ENCODE measurements at regions not wholly inside any gene's neighbourhood (a gene's known extent, or its start where the extent isn't known, plus 50 kb on each side); places are given as distances from the start of the nearest gene placed in this dataset.

GRCh38 chr2:134109725-134110124 lies 144.1 kb upstream of the MGAT5 start:
- no peak overlapping the region for H3K27ac ChIP-seq
- H3K4me3 ChIP-seq (replicated peaks in 1 of 3), result no peak overlapping the region
- H3K9me3 ChIP-seq, result no peaks in the 10 kb centered on the region
- H3K4me1 ChIP-seq, result no peaks in the 10 kb centered on the region
- no peak for TF ChIP-seq CTCF (IDR thresholded peaks at IDR 0.05)
- TF ChIP-seq POLR2A (IDR thresholded peaks at IDR 0.05), result no peak
- DNase-seq, result no peak
- H3K36me3 ChIP-seq, result no peaks in the 10 kb centered on the region
- 94 to 95% methylated on average over 10 to 11 of the region's 13 CpGs for WGBS, 2 donors
- intact Hi-C loops (cut with DNase I), result loop anchor here (10.0 kb wide), 1 partner anchor 225 kb away; no protein-coding TSS in a partner anchor
- H3K27me3 ChIP-seq, result no peaks in the 10 kb centered on the region

GRCh38 chr2:134110532-134110931 lies 143.3 kb upstream of the MGAT5 start:
- DNase-seq, result no peak

GRCh38 chr2:134117676-134118075 lies 136.2 kb upstream of the MGAT5 start:
- no peaks in the 10 kb centered on the region for H3K27me3 ChIP-seq

More at GRCh38 chr2:134110532-134110931, 143.3 kb upstream of the MGAT5 start:
- 92 to 93% methylated on average over 3 of the region's 3 CpGs for WGBS, 2 donors
- TF ChIP-seq CTCF (IDR thresholded peaks at IDR 0.05) (no peak), POLR2A (IDR thresholded peaks at IDR 0.05) (no peak)
- H3K4me1 ChIP-seq, result no peaks in the 10 kb centered on the region
- no peak overlapping the region for H3K27ac ChIP-seq
- no peak overlapping the region for H3K4me3 ChIP-seq (replicated peaks in 1 of 3)
- no peaks in the 10 kb centered on the region for H3K27me3 ChIP-seq
- H3K36me3 ChIP-seq, result no peaks in the 10 kb centered on the region
- no peaks in the 10 kb centered on the region for H3K9me3 ChIP-seq
- intact Hi-C loops (cut with DNase I), result loop anchor here (10.0 kb wide), 1 partner anchor 226 kb away; no protein-coding TSS in a partner anchor

GRCh38 chr2:134118279-134119116 lies 135.4 kb upstream of the MGAT5 start:
- no peaks in the 10 kb centered on the region for H3K36me3 ChIP-seq
- no peak overlapping the region for H3K4me3 ChIP-seq (replicated peaks in 1 of 3)
- DNase-seq, result peak; percentile 91 to 93
- 29 to 35% methylated on average over 8 of the region's 8 CpGs for WGBS, 2 donors
- intact Hi-C loops (cut with DNase I), result loop anchor here (5.0 to 10.0 kb wide), 3 partner anchors 129 to 294 kb away; no protein-coding TSS in a partner anchor
- H3K27ac ChIP-seq, result peak overlapping the region in 2 of 3 donors; percentile 32 to 95
- H3K9me3 ChIP-seq, result no peaks in the 10 kb centered on the region
- TF ChIP-seq POLR2A (IDR thresholded peaks at IDR 0.05), result no peak
- peak; percentile 58 to 94 (median 84) for TF ChIP-seq CTCF (IDR thresholded peaks at IDR 0.05)
- H3K27me3 ChIP-seq, result no peaks in the 10 kb centered on the region
- H3K4me1 ChIP-seq, result peaks cover 20 to 24% of the 10 kb centered on the region in 2 donors

More at GRCh38 chr2:134117676-134118075, 136.2 kb upstream of the MGAT5 start:
- Histone ChIP-seq H3K4me1 (peaks cover 15 to 16% of the 10 kb centered on the region in 2 donors), H3K27ac (no peak overlapping the region), H3K9me3 (no peaks in the 10 kb centered on the region), H3K36me3 (no peaks in the 10 kb centered on the region), H3K4me3 (replicated peaks in 1 of 3) (no peak overlapping the region)
- TF ChIP-seq CTCF (IDR thresholded peaks at IDR 0.05) (no peak), POLR2A (IDR thresholded peaks at IDR 0.05) (no peak)
- intact Hi-C loops (cut with DNase I), result loop anchor here (5.0 to 10.0 kb wide), 3 partner anchors 130 to 295 kb away; no protein-coding TSS in a partner anchor
- 38 to 41% methylated on average over 2 of the region's 2 CpGs for WGBS, 2 donors
- DNase-seq, result no peak
